Uterus (tissue), 3 donors: ENCODE measurements at regions not wholly inside any gene's neighbourhood (a gene's known extent, or its start where the extent isn't known, plus 50 kb on each side); places are given as distances from the start of the nearest gene placed in this dataset.

Experiments
- DNase-seq, 2 donors: peaks; one replicate each; pipeline ENCODE4 v3.0.0-alpha.2; 2019 to 2020
- H3K27ac ChIP-seq, 2 donors: fragments of 200-600 bp; sonication (generic); 1 replicate in 1 of 2; 2 replicates in 1 of 2; pipeline ENCODE4 v1.5.1; 2016 to 2018
- H3K27me3 ChIP-seq, 2 donors: fragments of 200-600 bp; sonication (generic); one replicate each; pipeline ENCODE4 v1.5.1; 2018 to 2019; ENCODE audit warnings: control low read depth in 1 of 2
- H3K36me3 ChIP-seq, 2 donors: fragments of 200-600 bp; sonication (generic); one replicate each; pipeline ENCODE4 v1.5.1; 2019; ENCODE audit warnings: control low read depth in 1 of 2
- H3K4me1 ChIP-seq, 2 donors: fragments of 200-600 bp; sonication (generic); one replicate each; pipeline ENCODE4 v1.5.1; 2018 to 2019; ENCODE audit warnings: control low read depth in 1 of 2
- H3K4me3 ChIP-seq, 2 donors: fragments of 200-600 bp; sonication (generic); 1 replicate in 1 of 2; 2 replicates in 1 of 2; pipeline ENCODE4 v1.5.1; 2018 to 2019; ENCODE audit warnings: mild to moderate bottlenecking in 1 of 2
- H3K9me3 ChIP-seq, 2 donors: fragments of 200-600 bp; sonication (generic); one replicate each; pipeline ENCODE4 v1.5.1; 2019; ENCODE audit warnings: control low read depth in 1 of 2
- POLR2A ChIP-seq, 2 donors: fragments of 450-650 bp; IDR thresholded peaks; one replicate each; pipeline ENCODE4 v1.6.1; 2016; ENCODE audit warnings: antibody characterized with exemption in 2 of 2, mild to moderate bottlenecking in 1 of 2, moderate library complexity in 1 of 2
- intact Hi-C: fragments of 100-400 bp; cut with DNase I; formaldehyde crosslinking; loops from one replicate; pipeline ENCODE4 v1.15.1; 2023; ENCODE audit warnings: low total_unique reads
- TF ChIP-seq, protein P1 (sequence below), 4 experiments: fragments of 200-600 bp in 2 of 4; fragments of 450-650 bp in 2 of 4; sonication (generic) in 2 of 4; IDR thresholded peaks; one replicate each; pipeline ENCODE4 v1.5.1; 2016 to 2019; ENCODE audit warnings: antibody characterized with exemption in 4 of 4, mild to moderate bottlenecking in 2 of 4, moderate library complexity in 1 of 4
- donor health status: DM: yes; HTN: yes; CAD: no.

DNA sequence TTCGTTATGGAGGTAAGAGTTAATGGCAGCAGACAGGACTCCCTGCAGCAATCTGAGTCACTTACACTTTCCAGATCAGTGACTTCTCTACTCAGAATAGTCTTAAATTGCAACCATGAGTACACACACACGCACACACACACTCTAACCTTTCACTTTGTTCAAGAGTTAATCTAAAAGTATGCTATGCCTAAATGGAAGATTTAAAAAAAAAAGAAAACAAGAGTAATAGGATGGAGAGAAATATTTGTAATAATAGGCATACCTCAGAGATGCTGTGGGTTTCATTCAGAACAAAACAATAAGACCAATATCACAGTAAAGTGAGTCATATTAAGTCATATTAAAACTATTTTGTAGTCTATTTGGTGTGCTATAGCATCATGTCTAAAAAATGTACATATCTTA is 969.1 kb upstream of the PCDH10 start:
- Histone ChIP-seq H3K4me1 (no peaks in the 10 kb centered on the region), H3K27me3 (no peaks in the 10 kb centered on the region), H3K4me3 (no peak overlapping the region), H3K36me3 (no peaks in the 10 kb centered on the region), H3K9me3 (no peaks in the 10 kb centered on the region), H3K27ac (no peak overlapping the region)
- DNase-seq, result no peak
- TF ChIP-seq POLR2A (IDR thresholded peaks at IDR 0.05), result no peak
- TF ChIP-seq, protein P1, sequence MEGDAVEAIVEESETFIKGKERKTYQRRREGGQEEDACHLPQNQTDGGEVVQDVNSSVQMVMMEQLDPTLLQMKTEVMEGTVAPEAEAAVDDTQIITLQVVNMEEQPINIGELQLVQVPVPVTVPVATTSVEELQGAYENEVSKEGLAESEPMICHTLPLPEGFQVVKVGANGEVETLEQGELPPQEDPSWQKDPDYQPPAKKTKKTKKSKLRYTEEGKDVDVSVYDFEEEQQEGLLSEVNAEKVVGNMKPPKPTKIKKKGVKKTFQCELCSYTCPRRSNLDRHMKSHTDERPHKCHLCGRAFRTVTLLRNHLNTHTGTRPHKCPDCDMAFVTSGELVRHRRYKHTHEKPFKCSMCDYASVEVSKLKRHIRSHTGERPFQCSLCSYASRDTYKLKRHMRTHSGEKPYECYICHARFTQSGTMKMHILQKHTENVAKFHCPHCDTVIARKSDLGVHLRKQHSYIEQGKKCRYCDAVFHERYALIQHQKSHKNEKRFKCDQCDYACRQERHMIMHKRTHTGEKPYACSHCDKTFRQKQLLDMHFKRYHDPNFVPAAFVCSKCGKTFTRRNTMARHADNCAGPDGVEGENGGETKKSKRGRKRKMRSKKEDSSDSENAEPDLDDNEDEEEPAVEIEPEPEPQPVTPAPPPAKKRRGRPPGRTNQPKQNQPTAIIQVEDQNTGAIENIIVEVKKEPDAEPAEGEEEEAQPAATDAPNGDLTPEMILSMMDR (IDR thresholded peaks at IDR 0.05), result no peak
- intact Hi-C loops, result no loop called here

- Histone ChIP-seq H3K4me3 (no peak overlapping the region), H3K36me3 (no peaks in the 10 kb centered on the region), H3K27ac (no peak overlapping the region), H3K27me3 (no peaks in the 10 kb centered on the region), H3K9me3 (no peaks in the 10 kb centered on the region), H3K4me1 (no peaks in the 10 kb centered on the region)
- intact Hi-C loops, result no loop called here
- TF ChIP-seq POLR2A (IDR thresholded peaks at IDR 0.05), result no peak
- TF ChIP-seq, protein P1 (IDR thresholded peaks at IDR 0.05), result no peak
- no peak for DNase-seq
Observed at GRCh38 chr4:132195176-132195575, 953.9 kb upstream of the PCDH10 start.

GRCh38 chr4:132203618-132204017 is 945.5 kb upstream of the PCDH10 start:
- Histone ChIP-seq H3K36me3 (no peaks in the 10 kb centered on the region), H3K4me1 (no peaks in the 10 kb centered on the region), H3K27ac (no peak overlapping the region), H3K4me3 (no peak overlapping the region), H3K27me3 (no peaks in the 10 kb centered on the region), H3K9me3 (no peaks in the 10 kb centered on the region)
- no peak for DNase-seq
- TF ChIP-seq, protein P1 (IDR thresholded peaks at IDR 0.05), result no peak
- TF ChIP-seq POLR2A (IDR thresholded peaks at IDR 0.05), result no peak
- intact Hi-C loops, result no loop called here

GRCh38 chr4:132214519-132214918 is 934.6 kb upstream of the PCDH10 start:
- intact Hi-C loops, result no loop called here
- no peaks in the 10 kb centered on the region for H3K9me3 ChIP-seq
- no peaks in the 10 kb centered on the region for H3K4me1 ChIP-seq
- no peaks in the 10 kb centered on the region for H3K27me3 ChIP-seq
- TF ChIP-seq POLR2A (IDR thresholded peaks at IDR 0.05), result no peak
- TF ChIP-seq, protein P1 (IDR thresholded peaks at IDR 0.05), result no peak
- no peak overlapping the region for H3K4me3 ChIP-seq
- H3K36me3 ChIP-seq, result no peaks in the 10 kb centered on the region
- no peak for DNase-seq
- H3K27ac ChIP-seq, result no peak overlapping the region

DNA sequence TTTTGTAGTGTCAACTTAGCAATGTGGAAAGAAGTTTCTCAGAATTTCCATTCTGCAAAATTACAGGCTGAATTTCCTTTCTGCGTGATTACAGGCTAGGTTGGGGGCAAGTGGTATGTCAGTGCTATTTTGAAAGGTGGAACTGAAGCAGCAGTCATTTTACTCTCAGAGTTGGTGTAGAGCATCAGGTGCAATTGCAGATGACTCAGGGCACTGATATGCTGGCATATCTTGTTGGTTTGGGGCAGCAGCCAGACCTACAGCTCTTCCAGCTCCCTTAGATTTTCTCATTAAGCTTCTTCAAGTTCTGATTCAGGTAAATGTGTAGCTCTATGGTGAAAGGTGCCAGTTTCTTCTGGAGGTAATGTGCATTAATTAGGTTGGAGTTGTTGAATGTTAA is 930.7 kb upstream of the PCDH10 start:
- H3K27ac ChIP-seq, result no peak overlapping the region
- H3K4me3 ChIP-seq, result no peak overlapping the region
- no peaks in the 10 kb centered on the region for H3K4me1 ChIP-seq
- no peaks in the 10 kb centered on the region for H3K36me3 ChIP-seq
- DNase-seq, result no peak
- TF ChIP-seq, protein P1 (IDR thresholded peaks at IDR 0.05), result no peak
- TF ChIP-seq POLR2A (IDR thresholded peaks at IDR 0.05), result no peak
- intact Hi-C loops, result no loop called here
- no peaks in the 10 kb centered on the region for H3K27me3 ChIP-seq
- no peaks in the 10 kb centered on the region for H3K9me3 ChIP-seq
